ENCODE measurements at regions not wholly inside any gene's neighbourhood (a gene's known extent, or its start where the extent isn't known, plus 50 kb on each side); places are given as distances from the start of the nearest gene placed in this dataset.

GRCh38 chr3:95271395-95271794, 1208.5 kb downstream of the NSUN3 start:
- TF ChIP-seq CTCF (IDR thresholded peaks at IDR 0.05; ENCODE audit: low read length) (no peak), EZH2 (IDR thresholded peaks at IDR 0.05; ENCODE audit: borderline replicate concordance, low read length) (no peak)
- no peak overlapping the region for H2AFZ ChIP-seq (ENCODE audit: low read length)
- H3K27ac ChIP-seq (ENCODE audit: low read depth, low read length, poor library complexity, severe bottlenecking): no peak overlapping the region

GRCh38 chr3:95272166-95272565, 1209.3 kb downstream of the NSUN3 start:
- Histone ChIP-seq H3K4me3 (ENCODE audit: low read depth, low read length, poor library complexity, severe bottlenecking) (no peak overlapping the region), H3K9me2 (ENCODE audit: low read depth, low read length) (no peaks in the 10 kb centered on the region), H3F3A (ENCODE audit: insufficient read depth, low read length) (no peaks in the 10 kb centered on the region), H3K4me2 (ENCODE audit: low read length) (no peak overlapping the region), H3K27ac (ENCODE audit: low read depth, low read length, poor library complexity, severe bottlenecking) (no peak overlapping the region), H4K20me1 (ENCODE audit: insufficient read depth, low read length) (no peaks in the 10 kb centered on the region), H3K27me3 (ENCODE audit: insufficient read depth, low read length) (no peaks in the 10 kb centered on the region), H2AFZ (ENCODE audit: low read length) (no peak overlapping the region), H3K79me2 (ENCODE audit: insufficient read depth, low read length) (no peaks in the 10 kb centered on the region), H3K9me3 (ENCODE audit: low read length) (no peaks in the 10 kb centered on the region), H3K9ac (ENCODE audit: low read length) (no peak overlapping the region), H3K4me1 (ENCODE audit: insufficient read depth, low read length, severe bottlenecking) (no peaks in the 10 kb centered on the region), H3K36me3 (ENCODE audit: insufficient read depth, low read length) (no peaks in the 10 kb centered on the region)
- TF ChIP-seq EZH2 (IDR thresholded peaks at IDR 0.05; ENCODE audit: borderline replicate concordance, low read length): no peak
- TF ChIP-seq CTCF (IDR thresholded peaks at IDR 0.05; ENCODE audit: low read length): no peak

More at GRCh38 chr3:95271395-95271794, 1208.5 kb downstream of the NSUN3 start:
- Histone ChIP-seq H3K9me3 (ENCODE audit: low read length) (no peaks in the 10 kb centered on the region), H3K4me1 (ENCODE audit: insufficient read depth, low read length, severe bottlenecking) (no peaks in the 10 kb centered on the region), H3K27me3 (ENCODE audit: insufficient read depth, low read length) (no peaks in the 10 kb centered on the region), H3K4me2 (ENCODE audit: low read length) (no peak overlapping the region), H3K36me3 (ENCODE audit: insufficient read depth, low read length) (no peaks in the 10 kb centered on the region), H3F3A (ENCODE audit: insufficient read depth, low read length) (no peaks in the 10 kb centered on the region), H3K9me2 (ENCODE audit: low read depth, low read length) (no peaks in the 10 kb centered on the region), H3K79me2 (ENCODE audit: insufficient read depth, low read length) (no peaks in the 10 kb centered on the region), H4K20me1 (ENCODE audit: insufficient read depth, low read length) (no peaks in the 10 kb centered on the region), H3K4me3 (ENCODE audit: low read depth, low read length, poor library complexity, severe bottlenecking) (no peak overlapping the region), H3K9ac (ENCODE audit: low read length) (no peak overlapping the region)

- Histone ChIP-seq H3K9me3 (ENCODE audit: low read length) (no peaks in the 10 kb centered on the region), H2AFZ (ENCODE audit: low read length) (no peak overlapping the region), H3K4me2 (ENCODE audit: low read length) (no peak overlapping the region), H3K9me2 (ENCODE audit: low read depth, low read length) (no peaks in the 10 kb centered on the region), H3K27me3 (ENCODE audit: insufficient read depth, low read length) (no peaks in the 10 kb centered on the region), H3K36me3 (ENCODE audit: insufficient read depth, low read length) (no peaks in the 10 kb centered on the region), H3K4me1 (ENCODE audit: insufficient read depth, low read length, severe bottlenecking) (no peaks in the 10 kb centered on the region), H3K27ac (ENCODE audit: low read depth, low read length, poor library complexity, severe bottlenecking) (no peak overlapping the region), H3K9ac (ENCODE audit: low read length) (no peak overlapping the region), H3K79me2 (ENCODE audit: insufficient read depth, low read length) (no peaks in the 10 kb centered on the region), H3F3A (ENCODE audit: insufficient read depth, low read length) (no peaks in the 10 kb centered on the region), H4K20me1 (ENCODE audit: insufficient read depth, low read length) (no peaks in the 10 kb centered on the region), H3K4me3 (ENCODE audit: low read depth, low read length, poor library complexity, severe bottlenecking) (no peak overlapping the region)
- TF ChIP-seq EZH2 (IDR thresholded peaks at IDR 0.05; ENCODE audit: borderline replicate concordance, low read length) (no peak), CTCF (IDR thresholded peaks at IDR 0.05; ENCODE audit: low read length) (no peak)
Observed at GRCh38 chr3:95272781-95273180, 1209.9 kb downstream of the NSUN3 start.
